ENCODE measurements at regions not wholly inside any gene's neighbourhood (a gene's known extent, or its start where the extent isn't known, plus 50 kb on each side); places are given as distances from the start of the nearest gene placed in this dataset.

- no peak for TF ChIP-seq CTCF (IDR thresholded peaks at IDR 0.05; ENCODE audit: low read depth, low read length)
- H3K9me3 ChIP-seq (ENCODE audit: low read depth) = no peaks in the 10 kb centered on the region
- H3K36me3 ChIP-seq = no peaks in the 10 kb centered on the region
- no peak overlapping the region for H3K27ac ChIP-seq
- no peaks in the 10 kb centered on the region for H3K27me3 ChIP-seq
- peaks cover 9% of the 10 kb centered on the region for H3K4me1 ChIP-seq (ENCODE audit: low read depth)
- peak in 1 of 2 donors; percentile 78 for DNase-seq (ENCODE audit: low read depth in 1 of 2, low spot score in 1 of 2)
- no peak overlapping the region for H3K4me3 ChIP-seq
Observed at GRCh38 chr2:219727771-219728429, 100.5 kb downstream of the SLC4A3 start.

GRCh38 chr2:219728991-219729487, 101.6 kb downstream of the SLC4A3 start:
- no peak for TF ChIP-seq CTCF (IDR thresholded peaks at IDR 0.05; ENCODE audit: low read depth, low read length)
- no peak overlapping the region for H3K4me3 ChIP-seq

GRCh38 chr2:219731173-219731572, 103.7 kb downstream of the SLC4A3 start:
- TF ChIP-seq CTCF (IDR thresholded peaks at IDR 0.05; ENCODE audit: low read depth, low read length) = no peak
- H3K4me1 ChIP-seq (ENCODE audit: low read depth) = no peaks in the 10 kb centered on the region
- H3K9me3 ChIP-seq (ENCODE audit: low read depth) = no peaks in the 10 kb centered on the region
- DNase-seq (ENCODE audit: low read depth in 1 of 2, low spot score in 1 of 2) = no peak
- H3K36me3 ChIP-seq = no peaks in the 10 kb centered on the region
- no peak overlapping the region for H3K4me3 ChIP-seq
- no peaks in the 10 kb centered on the region for H3K27me3 ChIP-seq
- H3K27ac ChIP-seq = no peak overlapping the region

More at GRCh38 chr2:219728991-219729487, 101.6 kb downstream of the SLC4A3 start:
- peaks cover 9% of the 10 kb centered on the region for H3K4me1 ChIP-seq (ENCODE audit: low read depth)
- H3K36me3 ChIP-seq = no peaks in the 10 kb centered on the region
- H3K27ac ChIP-seq = no peak overlapping the region
- H3K27me3 ChIP-seq = no peaks in the 10 kb centered on the region
- H3K9me3 ChIP-seq (ENCODE audit: low read depth) = no peaks in the 10 kb centered on the region
- DNase-seq (ENCODE audit: low read depth in 1 of 2, low spot score in 1 of 2) = peak in 1 of 2 donors; percentile 68

GRCh38 chr2:219733106-219733505, 105.7 kb downstream of the SLC4A3 start:
- H3K9me3 ChIP-seq (ENCODE audit: low read depth) = no peaks in the 10 kb centered on the region
- DNase-seq (ENCODE audit: low read depth in 1 of 2, low spot score in 1 of 2) = no peak
- H3K4me3 ChIP-seq = no peak overlapping the region
- H3K4me1 ChIP-seq (ENCODE audit: low read depth) = no peaks in the 10 kb centered on the region
- H3K27me3 ChIP-seq = no peaks in the 10 kb centered on the region
- TF ChIP-seq CTCF (IDR thresholded peaks at IDR 0.05; ENCODE audit: low read depth, low read length) = no peak
- no peaks in the 10 kb centered on the region for H3K36me3 ChIP-seq
- no peak overlapping the region for H3K27ac ChIP-seq

- Histone ChIP-seq H3K9me3 (ENCODE audit: low read depth) (no peaks in the 10 kb centered on the region), H3K4me1 (ENCODE audit: low read depth) (no peaks in the 10 kb centered on the region), H3K27ac (no peak overlapping the region), H3K36me3 (no peaks in the 10 kb centered on the region), H3K4me3 (no peak overlapping the region), H3K27me3 (no peaks in the 10 kb centered on the region)
- no peak for DNase-seq (ENCODE audit: low read depth in 1 of 2, low spot score in 1 of 2)
- TF ChIP-seq CTCF (IDR thresholded peaks at IDR 0.05; ENCODE audit: low read depth, low read length) = no peak
Observed at GRCh38 chr2:219733746-219734145, 106.3 kb downstream of the SLC4A3 start.

Measured in cardiac muscle cell (in vitro differentiated cells and primary cell).